K562 (cell line): ENCODE measurements at regions not wholly inside any gene's neighbourhood (a gene's known extent, or its start where the extent isn't known, plus 50 kb on each side); places are given as distances from the start of the nearest gene placed in this dataset.

Experiments used
- ATAC-seq: fragments of 200-7000 bp; cut with Tn5 transposase; 3 replicates; pipeline ENCODE4 v1.9.1; 2020; ENCODE audit warnings: moderate library complexity
- BruUV-seq: library from RNA; stranded (reverse); fragments of 400-500 nt; replicated peaks from 2 replicates; lab custom pipeline; 2021; lab: Mats Ljungman, UMichigan
- CTCF ChIA-PET: fragments of 300-600 bp; formaldehyde crosslinking; extraction: SDS; loops from one replicate; lab custom pipeline; 2021; ENCODE audit warnings: low intra/inter-chr PET ratio; lab: Yijun Ruan, JAX
- POLR2A ChIA-PET: fragments of 300-600, 350-650 bp; sonication (Branson Sonifier 250); formaldehyde crosslinking; extraction: SDS; loops from one replicate; lab custom pipeline; 2021; ENCODE audit warnings: antibody characterized with exemption, inconsistent platforms; lab: Yijun Ruan, JAX
- DNase-seq, 4 experiments: peaks; one replicate each; pipeline versions ENCODE4 v3.0.0 to v3.0.0-alpha.2; 2011 to 2018; ENCODE audit warnings: low spot score in 3 of 4, mixed read lengths in 3 of 4; ENCODE audit errors: extremely low read depth in 1 of 4
- FAIRE-seq: peaks from 2 replicates; lab custom pipeline; 2011; peaks lifted over from hg19 to GRCh38; lab: Jason Lieb, UNC
- H2AFZ ChIP-seq: 2 replicates; pipeline ENCODE4 v1.6.0; 2011; ENCODE audit warnings: low read depth, low read length, control low read depth, inconsistent platforms
- H3K27ac ChIP-seq: fragments of 200-600 bp; 3 replicates; pipeline ENCODE4 v1.8.0; 2011; ENCODE audit warnings: low read depth, mild to moderate bottlenecking, control low read depth, inconsistent platforms, low read length, moderate library complexity, mixed read lengths; ENCODE audit errors: extremely low read depth
- H3K27me3 ChIP-seq, 2 experiments: fragments of 300-600 bp in 1 of 2; 2 replicates in 1 of 2; 3 replicates in 1 of 2; pipeline versions ENCODE4 v1.6.0 to v1.8.0; 2011; ENCODE audit warnings: inconsistent platforms in 2 of 2, low read length in 2 of 2, mild to moderate bottlenecking in 1 of 2, mixed read lengths in 1 of 2, moderate library complexity in 1 of 2; ENCODE audit not compliant: control insufficient read depth in 2 of 2, insufficient read depth in 2 of 2
- H3K36me3 ChIP-seq: fragments of 300-600 bp; 3 replicates; pipeline ENCODE4 v1.8.0; 2011; ENCODE audit warnings: mild to moderate bottlenecking, low read length, inconsistent platforms; ENCODE audit not compliant: control insufficient read depth, insufficient read depth
- H3K4me1 ChIP-seq, 2 experiments: fragments of 200-600 bp in 1 of 2; replicated peaks in 1 of 2; 2 replicates in 1 of 2; 3 replicates in 1 of 2; pipeline versions ENCODE4 v1.5.1 to v1.8.0; 2011; ENCODE audit warnings: inconsistent platforms in 2 of 2, low read length in 2 of 2, mild to moderate bottlenecking in 1 of 2, mixed read lengths in 1 of 2, moderate library complexity in 1 of 2; ENCODE audit not compliant: control insufficient read depth in 2 of 2, insufficient read depth in 2 of 2
- H3K4me2 ChIP-seq: 2 replicates; pipeline ENCODE4 v1.6.1; 2011; ENCODE audit warnings: low read length, control low read depth, inconsistent platforms, mixed read lengths; ENCODE audit not compliant: insufficient read depth
- H3K4me3 ChIP-seq: fragments of 200-600 bp; sonication (generic), shearing (Covaris generic); 2 replicates; pipeline ENCODE4 v1.5.1; 2016; ENCODE audit warnings: control low read depth, inconsistent platforms
- H3K79me2 ChIP-seq: fragments of 200-600 bp; 3 replicates; pipeline ENCODE4 v1.8.0; 2011; ENCODE audit warnings: low read length, inconsistent platforms; ENCODE audit not compliant: control insufficient read depth, insufficient read depth
- H3K9ac ChIP-seq, 2 experiments: 2 replicates each; pipeline versions ENCODE4 v1.6.0 to v1.6.1; 2011; ENCODE audit warnings: low read depth in 2 of 2, low read length in 2 of 2, control low read depth in 1 of 2, inconsistent platforms in 1 of 2, mild to moderate bottlenecking in 1 of 2, mixed read lengths in 1 of 2; ENCODE audit not compliant: insufficient read depth in 1 of 2
- H3K9me1 ChIP-seq: one replicate; pipeline ENCODE4 v1.6.0; 2011; ENCODE audit warnings: inconsistent platforms, mild to moderate bottlenecking, low read length, moderate library complexity; ENCODE audit not compliant: control insufficient read depth, insufficient read depth
- H3K9me3 ChIP-seq: replicated peaks from 2 replicates; pipeline ENCODE4 v1.5.1; 2011; ENCODE audit warnings: low read depth, low read length, inconsistent platforms; ENCODE audit not compliant: control insufficient read depth, insufficient read depth
- H4K20me1 ChIP-seq: replicated peaks from 2 replicates; pipeline ENCODE4 v1.6.1; 2011; ENCODE audit warnings: low read length, inconsistent platforms, mixed read lengths; ENCODE audit not compliant: control insufficient read depth, insufficient read depth
- CTBP1 ChIP-seq: fragments of 450-650 bp; IDR thresholded peaks from 2 replicates; pipeline ENCODE4 v1.6.1; 2016; ENCODE audit warnings: borderline replicate concordance
- FOXA3 ChIP-seq, 2 experiments: fragments of 450-650 bp in 1 of 2; sonication (generic) in 1 of 2; formaldehyde crosslinking; IDR thresholded peaks in 1 of 2; conservative IDR thresholded peaks in 1 of 2; 2 replicates each; pipeline versions ENCODE4 v1.4.0 to v1.8.0; 2020 to 2022; ENCODE audit warnings: mild to moderate bottlenecking in 2 of 2, missing genetic modification reagents in 1 of 2
- GATAD2B ChIP-seq: fragments of 450-650 bp; IDR thresholded peaks from 2 replicates; pipeline ENCODE4 v1.6.1; 2017; ENCODE audit warnings: mild to moderate bottlenecking, borderline replicate concordance
- HMGN3 ChIP-seq: IDR thresholded peaks from 2 replicates; pipeline ENCODE4 v1.6.1; 2011; ENCODE audit warnings: borderline replicate concordance, low read depth, mild to moderate bottlenecking, mixed read lengths, low read length; ENCODE audit not compliant: insufficient read length; ENCODE audit errors: extremely low read depth
- MCM2 ChIP-seq: fragments of 450-650 bp; IDR thresholded peaks from 2 replicates; pipeline ENCODE4 v1.6.1; 2017; ENCODE audit warnings: low read depth, mild to moderate bottlenecking
- NR2C1 ChIP-seq, 2 experiments: fragments of 450-650 bp; IDR thresholded peaks; 2 replicates each; pipeline ENCODE4 v1.6.1; 2017; ENCODE audit warnings: mild to moderate bottlenecking in 2 of 2, antibody characterized with exemption in 1 of 2, inconsistent platforms in 1 of 2, missing compliant biosample characterization in 1 of 2, missing genetic modification characterization in 1 of 2
- RBM25 ChIP-seq: fragments of 200-400 bp; formaldehyde crosslinking; IDR thresholded peaks from 2 replicates; pipeline ENCODE4 v1.6.1; 2018; ENCODE audit warnings: low read length, low read depth, moderate library complexity; ENCODE audit not compliant: severe bottlenecking
- ZNF253 ChIP-seq: fragments of 250-450 bp; sonication (Bioruptor Pico); conservative IDR thresholded peaks from 2 replicates; pipeline ENCODE4 v1.6.1; 2021; ENCODE audit warnings: mild to moderate bottlenecking
- ZNF507 ChIP-seq: conservative IDR thresholded peaks from 2 replicates; pipeline ENCODE4 v1.6.1; 2017; ENCODE audit warnings: missing genetic modification characterization, missing compliant biosample characterization
- WGBS: fragments of 100-300 bp; shearing (Covaris generic); methylation state at CpG from one replicate; pipeline ENCODE4 v1.1.6; 2016; ENCODE audit warnings: low coverage, mixed read lengths; ENCODE audit not compliant: insufficient coverage; ENCODE audit errors: missing lambda C conversion rate; 5-methylcytosine and 5-hydroxymethylcytosine counted together
- in situ Hi-C: fragments of 300-500 bp; cut with MboI; formaldehyde crosslinking; loops from 4 replicates; pipeline ENCODE4 v1.15.0; 2018; ENCODE audit warnings: inconsistent platforms, mixed read lengths
- intact Hi-C: fragments of 100-400 bp; cut with micrococcal nuclease; formaldehyde crosslinking; loops from 2 replicates; pipeline ENCODE4 v1.14.2; 2022
- TF ChIP-seq, protein P1 (sequence below), 3 experiments: fragments of 200-800 bp in 1 of 3; fragments of 250-450 bp in 1 of 3; fragments of 450-650 bp in 1 of 3; sonication (Bioruptor Pico) in 1 of 3; sonication (Bioruptor generic) in 1 of 3; formaldehyde crosslinking in 1 of 3; IDR thresholded peaks; 2 replicates each; pipeline versions ENCODE4 v1.6.1 to v1.8.0; 2016 to 2022; ENCODE audit warnings: mild to moderate bottlenecking in 2 of 3, missing genetic modification characterization in 2 of 3, missing compliant biosample characterization in 1 of 3, moderate library complexity in 1 of 3
- TF ChIP-seq, protein P2 (sequence below): fragments of 250-450 bp; sonication (Bioruptor Pico); IDR thresholded peaks from 2 replicates; pipeline ENCODE4 v1.5.0; 2021

DNA sequence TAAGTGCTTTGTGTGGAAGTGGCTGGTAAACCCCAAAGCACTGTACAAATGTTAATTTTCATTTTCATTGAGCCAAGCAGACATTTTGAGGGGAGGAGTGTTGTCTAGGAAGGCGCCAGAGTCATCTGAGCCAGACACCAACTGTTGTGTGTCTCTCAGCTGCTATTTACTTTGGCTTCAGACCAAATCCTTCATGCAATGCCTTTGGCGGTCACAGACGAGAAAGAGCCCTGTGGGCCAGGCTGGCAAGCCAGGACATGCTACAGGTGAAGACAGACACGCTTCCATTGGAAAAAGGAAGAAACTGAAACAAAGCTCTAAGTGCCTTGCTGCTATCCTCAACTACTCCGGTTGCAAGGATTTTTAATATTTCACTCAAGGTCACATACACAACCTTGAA lies 115.4 kb upstream of the CDC42EP3 start:
- Histone ChIP-seq H3K9ac (no peak overlapping the region), H3K27ac (no peak overlapping the region), H4K20me1 (no peaks in the 10 kb centered on the region), H3K79me2 (no peaks in the 10 kb centered on the region), H3K4me2 (no peak overlapping the region), H3K9me1 (no peaks in the 10 kb centered on the region), H3K9me3 (no peaks in the 10 kb centered on the region), H3K36me3 (no peaks in the 10 kb centered on the region), H2AFZ (no peak overlapping the region), H3K27me3 (no peaks in the 10 kb centered on the region), H3K4me1 (no peaks in the 10 kb centered on the region), H3K4me3 (no peak overlapping the region)
- in situ Hi-C loops = no loop called here
- WGBS = 1% methylated on average over 5 of the region's 5 CpGs
- CTCF ChIA-PET = no interaction called here
- FAIRE-seq = no peak
- POLR2A ChIA-PET = no interaction called here
- DNase-seq = no peak
- intact Hi-C loops = no loop called here
- TF ChIP-seq FOXA3 (CRISPR knock-in tag; conservative IDR thresholded peaks at IDR 0.05 in 1 of 2, IDR thresholded peaks at IDR 0.05 in 1 of 2) (peak; percentile 82 to 92; a peak in 3 of 4 replicates), HMGN3 (no peak)
- no peak for ATAC-seq
- no TSS peak for BruUV-seq

DNA sequence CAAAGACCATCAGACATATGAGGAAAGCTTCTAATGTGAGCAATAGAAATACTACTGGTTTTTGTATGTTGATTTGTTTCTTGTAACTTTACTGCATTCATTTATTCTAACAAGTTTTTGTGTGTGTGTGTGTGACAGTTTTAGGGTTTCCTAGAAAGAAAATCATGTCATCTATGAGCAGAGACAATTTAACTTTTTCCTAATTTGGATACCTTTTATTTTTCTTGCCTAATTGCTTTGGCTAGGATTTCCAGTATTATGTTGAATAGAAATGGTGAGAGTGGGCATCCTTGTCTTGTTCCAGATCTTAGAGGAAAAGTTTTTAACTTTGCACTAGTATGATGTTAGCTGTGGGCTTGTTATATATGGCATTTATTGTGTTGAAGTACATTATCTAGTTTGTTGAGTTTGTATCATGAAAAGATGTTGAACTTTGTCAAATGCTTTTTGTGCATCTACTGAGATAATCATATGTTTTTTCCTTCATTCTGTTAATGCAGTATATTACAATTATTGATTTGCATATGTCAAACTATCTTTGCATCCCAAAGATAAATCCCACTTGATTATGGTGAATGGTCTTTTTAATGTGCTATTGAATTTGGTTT lies 117.3 kb upstream of the CDC42EP3 start:
- H3K4me3 ChIP-seq = no peak overlapping the region
- H3K9me1 ChIP-seq = no peaks in the 10 kb centered on the region
- intact Hi-C loops (no loop called here), in situ Hi-C loops (no loop called here)
- no peak overlapping the region for H2AFZ ChIP-seq
- FAIRE-seq (no peak), DNase-seq (no peak), ATAC-seq (no peak)
- H3K36me3 ChIP-seq = no peaks in the 10 kb centered on the region
- no peak overlapping the region for H3K4me2 ChIP-seq
- no peaks in the 10 kb centered on the region for H3K27me3 ChIP-seq
- no peaks in the 10 kb centered on the region for H3K9me3 ChIP-seq
- POLR2A ChIA-PET = no interaction called here
- H3K9ac ChIP-seq = no peak overlapping the region
- no peak overlapping the region for H3K27ac ChIP-seq
- H3K79me2 ChIP-seq = no peaks in the 10 kb centered on the region
- H3K4me1 ChIP-seq = no peaks in the 10 kb centered on the region
- CTCF ChIA-PET = no interaction called here
- no TSS peak for BruUV-seq
- H4K20me1 ChIP-seq = no peaks in the 10 kb centered on the region
- TF ChIP-seq CTBP1 = no peak
- TF ChIP-seq ZNF507 (tag) = peak; percentile 44; the same call in 1 of the 2 replicates
- TF ChIP-seq, protein P1, sequence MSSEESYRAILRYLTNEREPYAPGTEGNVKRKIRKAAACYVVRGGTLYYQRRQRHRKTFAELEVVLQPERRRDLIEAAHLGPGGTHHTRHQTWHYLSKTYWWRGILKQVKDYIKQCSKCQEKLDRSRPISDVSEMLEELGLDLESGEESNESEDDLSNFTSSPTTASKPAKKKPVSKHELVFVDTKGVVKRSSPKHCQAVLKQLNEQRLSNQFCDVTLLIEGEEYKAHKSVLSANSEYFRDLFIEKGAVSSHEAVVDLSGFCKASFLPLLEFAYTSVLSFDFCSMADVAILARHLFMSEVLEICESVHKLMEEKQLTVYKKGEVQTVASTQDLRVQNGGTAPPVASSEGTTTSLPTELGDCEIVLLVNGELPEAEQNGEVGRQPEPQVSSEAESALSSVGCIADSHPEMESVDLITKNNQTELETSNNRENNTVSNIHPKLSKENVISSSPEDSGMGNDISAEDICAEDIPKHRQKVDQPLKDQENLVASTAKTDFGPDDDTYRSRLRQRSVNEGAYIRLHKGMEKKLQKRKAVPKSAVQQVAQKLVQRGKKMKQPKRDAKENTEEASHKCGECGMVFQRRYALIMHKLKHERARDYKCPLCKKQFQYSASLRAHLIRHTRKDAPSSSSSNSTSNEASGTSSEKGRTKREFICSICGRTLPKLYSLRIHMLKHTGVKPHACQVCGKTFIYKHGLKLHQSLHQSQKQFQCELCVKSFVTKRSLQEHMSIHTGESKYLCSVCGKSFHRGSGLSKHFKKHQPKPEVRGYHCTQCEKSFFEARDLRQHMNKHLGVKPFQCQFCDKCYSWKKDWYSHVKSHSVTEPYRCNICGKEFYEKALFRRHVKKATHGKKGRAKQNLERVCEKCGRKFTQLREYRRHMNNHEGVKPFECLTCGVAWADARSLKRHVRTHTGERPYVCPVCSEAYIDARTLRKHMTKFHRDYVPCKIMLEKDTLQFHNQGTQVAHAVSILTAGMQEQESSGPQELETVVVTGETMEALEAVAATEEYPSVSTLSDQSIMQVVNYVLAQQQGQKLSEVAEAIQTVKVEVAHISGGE (CRISPR knock-in tag; IDR thresholded peaks at IDR 0.05) = no peak
- TF ChIP-seq, protein P2, sequence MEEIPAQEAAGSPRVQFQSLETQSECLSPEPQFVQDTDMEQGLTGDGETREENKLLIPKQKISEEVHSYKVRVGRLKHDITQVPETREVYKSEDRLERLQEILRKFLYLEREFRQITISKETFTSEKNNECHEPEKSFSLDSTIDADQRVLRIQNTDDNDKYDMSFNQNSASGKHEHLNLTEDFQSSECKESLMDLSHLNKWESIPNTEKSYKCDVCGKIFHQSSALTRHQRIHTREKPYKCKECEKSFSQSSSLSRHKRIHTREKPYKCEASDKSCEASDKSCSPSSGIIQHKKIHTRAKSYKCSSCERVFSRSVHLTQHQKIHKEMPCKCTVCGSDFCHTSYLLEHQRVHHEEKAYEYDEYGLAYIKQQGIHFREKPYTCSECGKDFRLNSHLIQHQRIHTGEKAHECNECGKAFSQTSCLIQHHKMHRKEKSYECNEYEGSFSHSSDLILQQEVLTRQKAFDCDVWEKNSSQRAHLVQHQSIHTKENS (CRISPR knock-in tag) = no peak
- TF ChIP-seq NR2C1 (IDR thresholded peaks at IDR 0.05) = no peak
- no peak for TF ChIP-seq NR2C1 (tag; IDR thresholded peaks at IDR 0.05)
- no peak for TF ChIP-seq MCM2
- peak; percentile 18 for TF ChIP-seq RBM25
- no peak for TF ChIP-seq GATAD2B
- no peak for TF ChIP-seq ZNF253
